ENCODE measurements at regions not wholly inside any gene's neighbourhood (a gene's known extent, or its start where the extent isn't known, plus 50 kb on each side); places are given as distances from the start of the nearest gene placed in this dataset.
"Not testable (repeated sequence)": the region's sequence is repeated elsewhere in the genome, so short reads cannot be mapped to it uniquely, and the experiment has no call there.

- Mint-ChIP-seq H3K9me3 (no peaks in the 10 kb centered on the region), H3K27ac (no peak overlapping the region), H3K27me3 (peaks cover 4% of the 10 kb centered on the region), H3K4me1 (ENCODE audit: unreplicated experiment) (no peaks in the 10 kb centered on the region), H3K4me3 (no peak overlapping the region), H3K36me3 (no peaks in the 10 kb centered on the region)
- DNase-seq (ENCODE audit: extremely low spot score, unreplicated experiment) = no peak
- TF ChIP-seq, protein P1, sequence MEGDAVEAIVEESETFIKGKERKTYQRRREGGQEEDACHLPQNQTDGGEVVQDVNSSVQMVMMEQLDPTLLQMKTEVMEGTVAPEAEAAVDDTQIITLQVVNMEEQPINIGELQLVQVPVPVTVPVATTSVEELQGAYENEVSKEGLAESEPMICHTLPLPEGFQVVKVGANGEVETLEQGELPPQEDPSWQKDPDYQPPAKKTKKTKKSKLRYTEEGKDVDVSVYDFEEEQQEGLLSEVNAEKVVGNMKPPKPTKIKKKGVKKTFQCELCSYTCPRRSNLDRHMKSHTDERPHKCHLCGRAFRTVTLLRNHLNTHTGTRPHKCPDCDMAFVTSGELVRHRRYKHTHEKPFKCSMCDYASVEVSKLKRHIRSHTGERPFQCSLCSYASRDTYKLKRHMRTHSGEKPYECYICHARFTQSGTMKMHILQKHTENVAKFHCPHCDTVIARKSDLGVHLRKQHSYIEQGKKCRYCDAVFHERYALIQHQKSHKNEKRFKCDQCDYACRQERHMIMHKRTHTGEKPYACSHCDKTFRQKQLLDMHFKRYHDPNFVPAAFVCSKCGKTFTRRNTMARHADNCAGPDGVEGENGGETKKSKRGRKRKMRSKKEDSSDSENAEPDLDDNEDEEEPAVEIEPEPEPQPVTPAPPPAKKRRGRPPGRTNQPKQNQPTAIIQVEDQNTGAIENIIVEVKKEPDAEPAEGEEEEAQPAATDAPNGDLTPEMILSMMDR (conservative IDR thresholded peaks at IDR 0.05) = no peak
Measured at GRCh38 chr3:162710332-162711112, 1213.9 kb downstream of the OTOL1 start.

DNA sequence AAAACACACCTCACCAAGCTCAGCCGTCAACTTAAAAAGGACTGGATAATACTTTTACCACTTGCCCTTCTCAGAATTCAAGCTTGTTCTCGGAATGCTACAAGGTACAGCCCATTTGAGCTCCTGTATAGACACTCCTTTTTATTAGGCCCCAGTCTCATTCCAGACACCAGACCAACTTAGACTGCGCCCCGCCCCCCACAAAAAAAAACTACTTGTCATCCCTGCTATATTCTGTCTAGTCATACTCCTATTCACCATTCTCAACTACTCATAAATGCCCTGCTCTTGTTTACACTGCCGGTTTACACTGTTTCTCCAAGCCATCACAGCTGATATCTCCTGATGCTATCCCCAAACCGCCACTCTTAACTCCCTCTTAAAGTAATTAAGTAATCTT is 1220.5 kb downstream of the OTOL1 start:
- not testable (repeated sequence) for DNase-seq (ENCODE audit: extremely low spot score, unreplicated experiment); H3K27me3 Mint-ChIP-seq; H3K4me3 Mint-ChIP-seq; H3K36me3 Mint-ChIP-seq; H3K4me1 Mint-ChIP-seq (ENCODE audit: unreplicated experiment); H3K27ac Mint-ChIP-seq; H3K9me3 Mint-ChIP-seq

- DNase-seq (ENCODE audit: extremely low spot score, unreplicated experiment) = no peak
- H3K4me3 Mint-ChIP-seq = no peak overlapping the region
- no peak overlapping the region for H3K27ac Mint-ChIP-seq
- no peaks in the 10 kb centered on the region for H3K36me3 Mint-ChIP-seq
- peaks cover under 1% of the 10 kb centered on the region for H3K27me3 Mint-ChIP-seq
- TF ChIP-seq, protein P1 (conservative IDR thresholded peaks at IDR 0.05) = no peak
- H3K4me1 Mint-ChIP-seq (ENCODE audit: unreplicated experiment) = peaks cover 5% of the 10 kb centered on the region
- no peaks in the 10 kb centered on the region for H3K9me3 Mint-ChIP-seq
Measured at GRCh38 chr3:162718697-162719096, 1222.1 kb downstream of the OTOL1 start.

- no peaks in the 10 kb centered on the region for H3K27me3 Mint-ChIP-seq
- no peak overlapping the region for H3K4me3 Mint-ChIP-seq
- no peak for DNase-seq (ENCODE audit: extremely low spot score, unreplicated experiment)
- TF ChIP-seq, protein P1 (conservative IDR thresholded peaks at IDR 0.05) = no peak
- H3K36me3 Mint-ChIP-seq = no peaks in the 10 kb centered on the region
- no peak overlapping the region for H3K27ac Mint-ChIP-seq
- H3K9me3 Mint-ChIP-seq = no peaks in the 10 kb centered on the region
- peaks cover 5% of the 10 kb centered on the region for H3K4me1 Mint-ChIP-seq (ENCODE audit: unreplicated experiment)
Measured at GRCh38 chr3:162719684-162720341, 1223.2 kb downstream of the OTOL1 start.

- Mint-ChIP-seq H3K27me3 (peaks cover 2% of the 10 kb centered on the region), H3K9me3 (no peaks in the 10 kb centered on the region), H3K36me3 (no peaks in the 10 kb centered on the region), H3K4me3 (no peak overlapping the region), H3K4me1 (ENCODE audit: unreplicated experiment) (peaks cover 5% of the 10 kb centered on the region), H3K27ac (no peak overlapping the region)
- TF ChIP-seq, protein P1 (conservative IDR thresholded peaks at IDR 0.05) = no peak
- DNase-seq (ENCODE audit: extremely low spot score, unreplicated experiment) = no peak
Measured at GRCh38 chr3:162721736-162722135, 1225.1 kb downstream of the OTOL1 start.

DNA sequence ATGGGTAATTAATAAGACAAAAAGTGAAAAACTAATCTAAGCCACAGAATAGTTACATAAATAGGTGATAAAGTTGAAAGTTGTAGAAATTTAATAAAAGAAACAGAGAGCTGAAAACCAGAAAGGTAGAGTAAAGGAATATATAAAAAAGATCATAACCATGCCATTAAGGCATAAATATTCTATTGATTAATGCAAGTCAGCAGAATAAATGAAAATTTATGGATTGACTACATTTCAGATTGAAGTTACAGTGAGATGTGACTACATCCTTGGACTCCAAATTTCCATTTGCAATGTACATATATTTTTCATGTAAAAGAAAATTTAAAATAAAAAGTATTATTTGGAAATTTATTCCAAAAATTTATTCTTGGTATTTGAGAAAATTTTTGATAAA is 1225.7 kb downstream of the OTOL1 start:
- no peak overlapping the region for H3K27ac Mint-ChIP-seq

GRCh38 chr3:162722796-162723195 is 1226.2 kb downstream of the OTOL1 start:
- H3K9me3 Mint-ChIP-seq; H3K4me1 Mint-ChIP-seq (ENCODE audit: unreplicated experiment); H3K27ac Mint-ChIP-seq; DNase-seq (ENCODE audit: extremely low spot score, unreplicated experiment); H3K36me3 Mint-ChIP-seq; H3K4me3 Mint-ChIP-seq; H3K27me3 Mint-ChIP-seq: not testable (repeated sequence)

More for the DNA sequence above, 1225.7 kb downstream of the OTOL1 start:
- Mint-ChIP-seq H3K27me3 (peaks cover 3% of the 10 kb centered on the region), H3K9me3 (no peaks in the 10 kb centered on the region), H3K4me1 (ENCODE audit: unreplicated experiment) (peaks cover 5% of the 10 kb centered on the region), H3K4me3 (no peak overlapping the region), H3K36me3 (no peaks in the 10 kb centered on the region)
- TF ChIP-seq, protein P1 (conservative IDR thresholded peaks at IDR 0.05) = no peak
- no peak for DNase-seq (ENCODE audit: extremely low spot score, unreplicated experiment)

All from type B pancreatic cell (in vitro differentiated cells).